ENCODE measurements at regions not wholly inside any gene's neighbourhood (a gene's known extent, or its start where the extent isn't known, plus 50 kb on each side); places are given as distances from the start of the nearest gene placed in this dataset.
"Not testable (repeated sequence)": the region's sequence is repeated elsewhere in the genome, so short reads cannot be mapped to it uniquely, and the experiment has no call there.

GRCh38 chr2:63698786-63699548, 110.2 kb downstream of the MDH1 start:
- DNase-seq (ENCODE audit: low read depth, low spot score) = no peak
- H3K4me3 ChIP-seq (ENCODE audit: low read depth, low read length) = no peak overlapping the region
- POLR2A ChIA-PET = interaction anchor here (0.6 to 2.5 kb wide), 5 partner anchors 13 to 162 kb away, joined by 3 to 27 read pairs (median 3); partner anchors contain the start of gene UGP2
- TF ChIP-seq CTCF (IDR thresholded peaks at IDR 0.05; ENCODE audit: insufficient read depth, low read length, missing control alignments) = peak; percentile 50
- CTCF ChIA-PET = interaction anchor here (0.6 to 8.1 kb wide), 41 partner anchors 9 to 278 kb away, joined by 3 to 144 read pairs (median 5); partner anchors contain the start of gene UGP2

- CTCF ChIA-PET = interaction anchor here (0.7 to 8.1 kb wide), 32 partner anchors 9 to 277 kb away, joined by 3 to 144 read pairs (median 5); partner anchors contain the start of gene UGP2
- no peak for DNase-seq (ENCODE audit: low read depth, low spot score)
- H3K4me3 ChIP-seq (ENCODE audit: low read depth, low read length) = no peak overlapping the region
- TF ChIP-seq CTCF (IDR thresholded peaks at IDR 0.05; ENCODE audit: insufficient read depth, low read length, missing control alignments) = no peak
- POLR2A ChIA-PET = interaction anchor here (0.9 to 2.5 kb wide), 4 partner anchors 12 to 162 kb away, joined by 3 to 27 read pairs (median 3); partner anchors contain the start of gene UGP2
Observed at GRCh38 chr2:63699549-63699839, 110.7 kb downstream of the MDH1 start.

- ChIA-PET CTCF (interaction anchor here (0.7 to 8.1 kb wide), 11 partner anchors 11 to 199 kb away, joined by 3 to 144 read pairs (median 10); partner anchors contain the start of gene UGP2), POLR2A (interaction anchor here (2.5 kb wide), 1 partner anchor 142 kb away, joined by 27 read pairs; the partner anchor contains the start of gene UGP2)
- no peak for TF ChIP-seq CTCF (IDR thresholded peaks at IDR 0.05; ENCODE audit: insufficient read depth, low read length, missing control alignments)
- no peak for DNase-seq (ENCODE audit: low read depth, low spot score)
- no peak overlapping the region for H3K4me3 ChIP-seq (ENCODE audit: low read depth, low read length)
Observed at GRCh38 chr2:63700271-63700670, 111.5 kb downstream of the MDH1 start.

GRCh38 chr2:63701406-63701805, 112.6 kb downstream of the MDH1 start:
- no peak for DNase-seq (ENCODE audit: low read depth, low spot score)
- TF ChIP-seq CTCF (IDR thresholded peaks at IDR 0.05; ENCODE audit: insufficient read depth, low read length, missing control alignments) = no peak
- POLR2A ChIA-PET = no interaction called here
- H3K4me3 ChIP-seq (ENCODE audit: low read depth, low read length) = no peak overlapping the region
- CTCF ChIA-PET = interaction anchor here (1.2 to 8.1 kb wide), 2 partner anchors 9 to 160 kb away, joined by 5 to 144 read pairs; no protein-coding TSS in a partner anchor

- DNase-seq (ENCODE audit: low read depth, low spot score); POLR2A ChIA-PET; CTCF ChIA-PET; H3K4me3 ChIP-seq (ENCODE audit: low read depth, low read length): not testable (repeated sequence)
Observed at GRCh38 chr2:63706084-63706483, 117.3 kb downstream of the MDH1 start.

- CTCF ChIA-PET = interaction anchor here (3.6 kb wide), 1 partner anchor 12 kb away, joined by 19 read pairs; no protein-coding TSS in a partner anchor
- TF ChIP-seq CTCF (IDR thresholded peaks at IDR 0.05; ENCODE audit: insufficient read depth, low read length, missing control alignments) = no peak
- POLR2A ChIA-PET = no interaction called here
Observed at GRCh38 chr2:63710732-63711131, 122.0 kb downstream of the MDH1 start.

More at GRCh38 chr2:63710732-63711131, 122.0 kb downstream of the MDH1 start:
- no peak for DNase-seq (ENCODE audit: low read depth, low spot score)
- H3K4me3 ChIP-seq (ENCODE audit: low read depth, low read length) = no peak overlapping the region

Measured in AG04449 (cell line).